HG03175 (cell line): ENCODE measurements at regions not wholly inside any gene's neighbourhood (a gene's known extent, or its start where the extent isn't known, plus 50 kb on each side); places are given as distances from the start of the nearest gene placed in this dataset.

Source experiments
- ATAC-seq: cut with Tn5 transposase; IDR thresholded peaks from one replicate; pipeline ENCODE4 v1.9.1; 2021; ENCODE audit warnings: mild to moderate bottlenecking, moderate library complexity; ENCODE audit not compliant: unreplicated experiment

- ATAC-seq: no peak
These were observed 518.7 kb upstream of the SUCLG2 start for GRCh38 chr3:68173012-68173634.

- ATAC-seq: no peak
These were observed 517.6 kb upstream of the SUCLG2 start for GRCh38 chr3:68172039-68172438.

- ATAC-seq: no peak
These were observed 509.6 kb upstream of the SUCLG2 start for GRCh38 chr3:68163968-68164367.

- no peak for ATAC-seq
These were observed 508.6 kb upstream of the SUCLG2 start for GRCh38 chr3:68163062-68163461.

GRCh38 chr3:68162644-68163043 is 508.2 kb upstream of the SUCLG2 start:
- ATAC-seq: no peak

- ATAC-seq: no peak
These were observed 496.9 kb upstream of the SUCLG2 start for GRCh38 chr3:68151359-68151758.

GRCh38 chr3:68148447-68148846 is 494.0 kb upstream of the SUCLG2 start:
- no peak for ATAC-seq

- ATAC-seq: no peak
These were observed 488.0 kb upstream of the SUCLG2 start for GRCh38 chr3:68142441-68142840.

- ATAC-seq: no peak
These were observed 485.5 kb upstream of the SUCLG2 start for GRCh38 chr3:68139897-68140296.

- no peak for ATAC-seq
These were observed 482.0 kb upstream of the SUCLG2 start for GRCh38 chr3:68136411-68136810.

GRCh38 chr3:68135067-68135466 is 480.7 kb upstream of the SUCLG2 start:
- ATAC-seq: no peak

- no peak for ATAC-seq
These were observed 474.7 kb upstream of the SUCLG2 start for GRCh38 chr3:68129065-68129464.

GRCh38 chr3:68123231-68123630 is 468.8 kb upstream of the SUCLG2 start:
- ATAC-seq: no peak

GRCh38 chr3:68121287-68121686 is 466.9 kb upstream of the SUCLG2 start:
- ATAC-seq: no peak

GRCh38 chr3:68116580-68116979 is 462.2 kb upstream of the SUCLG2 start:
- no peak for ATAC-seq

- ATAC-seq: no peak
These were observed 449.4 kb upstream of the SUCLG2 start for GRCh38 chr3:68103811-68104210.

- ATAC-seq: no peak
These were observed 436.2 kb upstream of the SUCLG2 start for GRCh38 chr3:68090571-68090970.

- ATAC-seq: no peak
These were observed 435.2 kb upstream of the SUCLG2 start for GRCh38 chr3:68089572-68090011.

GRCh38 chr3:68088636-68089035 is 434.2 kb upstream of the SUCLG2 start:
- ATAC-seq: peak; percentile 51

- peak; percentile 86 for ATAC-seq
These were observed 433.8 kb upstream of the SUCLG2 start for GRCh38 chr3:68088216-68088615.

- ATAC-seq: no peak
These were observed 417.6 kb upstream of the SUCLG2 start for GRCh38 chr3:68072062-68072461.

- no peak for ATAC-seq
These were observed 415.8 kb upstream of the SUCLG2 start for GRCh38 chr3:68070186-68070585.

GRCh38 chr3:68067314-68067713 is 412.9 kb upstream of the SUCLG2 start:
- ATAC-seq: no peak
